GM12878 (cell line): ENCODE measurements at regions not wholly inside any gene's neighbourhood (a gene's known extent, or its start where the extent isn't known, plus 50 kb on each side); places are given as distances from the start of the nearest gene placed in this dataset.

Source experiments
- ATAC-seq: fragments of 200-7000 bp; cut with Tn5 transposase; 3 replicates; pipeline ENCODE4 v1.9.1; 2020; ENCODE audit warnings: mild to moderate bottlenecking, moderate library complexity
- BruUV-seq: library from RNA; stranded (reverse); fragments of 400-500 nt; replicated peaks from 2 replicates; lab custom pipeline; 2021; lab: Mats Ljungman, UMichigan
- CTCF ChIA-PET: fragments of 300-600 bp; sonication (Branson Sonifier 250); formaldehyde crosslinking; extraction: SDS; loops from one replicate; lab custom pipeline; 2021; ENCODE audit warnings: inconsistent platforms; lab: Yijun Ruan, JAX
- POLR2A ChIA-PET: fragments of 350-600 bp; formaldehyde crosslinking; extraction: SDS; loops from one replicate; lab custom pipeline; 2021; ENCODE audit warnings: inconsistent platforms; lab: Charles Lee
- RAD21 ChIA-PET: fragments of 300-600 bp; sonication (Branson Sonifier 250); formaldehyde crosslinking; loops from one replicate; lab custom pipeline; 2023; ENCODE audit warnings: antibody characterized with exemption; ENCODE audit not compliant: unreplicated experiment; lab: Charles Lee
- SMC1A ChIA-PET: fragments of 300-600 bp; sonication (Branson Sonifier 250); formaldehyde crosslinking; loops from one replicate; lab custom pipeline; 2023; ENCODE audit not compliant: unreplicated experiment, uncharacterized antibody; lab: Charles Lee
- DNase-seq: peaks from one replicate; pipeline ENCODE4 v3.0.0-alpha.2; 2011; ENCODE audit warnings: low read depth, low spot score
- FAIRE-seq: peaks from 3 replicates; lab custom pipeline; 2011; peaks lifted over from hg19 to GRCh38; lab: Jason Lieb, UNC
- H2AFZ ChIP-seq: 2 replicates; pipeline ENCODE4 v1.6.0; 2011; ENCODE audit warnings: low read depth, low read length, control low read depth; ENCODE audit not compliant: control insufficient read depth
- H3K27ac ChIP-seq: 2 replicates; pipeline ENCODE4 v1.5.1; 2011; ENCODE audit warnings: control low read depth; ENCODE audit not compliant: control insufficient read depth, insufficient read depth
- H3K27me3 ChIP-seq, 2 experiments: replicated peaks in 1 of 2; 2 replicates each; pipeline versions ENCODE4 v1.6.0 to v1.6.1; 2011; ENCODE audit warnings: low read length in 1 of 2; ENCODE audit not compliant: control insufficient read depth in 2 of 2, insufficient read depth in 2 of 2
- H3K36me3 ChIP-seq, 2 experiments: 2 replicates each; pipeline ENCODE4 v1.5.1; 2011; ENCODE audit warnings: low read length in 1 of 2; ENCODE audit not compliant: control insufficient read depth in 2 of 2, insufficient read depth in 2 of 2
- H3K4me1 ChIP-seq: 2 replicates; pipeline ENCODE4 v1.6.1; 2011; ENCODE audit warnings: mild to moderate bottlenecking, low read length, moderate library complexity, mixed read lengths; ENCODE audit not compliant: control insufficient read depth, insufficient read depth
- H3K4me2 ChIP-seq: 2 replicates; pipeline ENCODE4 v1.6.0; 2011; ENCODE audit warnings: control low read depth; ENCODE audit not compliant: control insufficient read depth, insufficient read depth
- H3K4me3 ChIP-seq: fragments of 200-600 bp; sonication (generic); 2 replicates; pipeline ENCODE4 v1.5.1; 2016
- H3K79me2 ChIP-seq: 2 replicates; pipeline ENCODE4 v1.6.0; 2011; ENCODE audit warnings: low read length; ENCODE audit not compliant: control insufficient read depth, insufficient read depth
- H3K9ac ChIP-seq: 2 replicates; pipeline ENCODE4 v1.8.0; 2011; ENCODE audit warnings: low read length, control low read depth, mixed read lengths; ENCODE audit not compliant: control insufficient read depth, insufficient read depth
- H3K9me3 ChIP-seq: replicated peaks from 3 replicates; pipeline ENCODE4 v1.5.1; 2011; ENCODE audit warnings: mild to moderate bottlenecking, low read length; ENCODE audit not compliant: control insufficient read depth, insufficient read depth
- H4K20me1 ChIP-seq: 2 replicates; pipeline ENCODE4 v1.6.0; 2011; ENCODE audit not compliant: control insufficient read depth, insufficient read depth
- CBFB ChIP-seq: IDR thresholded peaks from 2 replicates; pipeline ENCODE4 v1.6.1; 2016; ENCODE audit warnings: antibody characterized with exemption, low read depth
- FOXM1 ChIP-seq: IDR thresholded peaks from 2 replicates; pipeline ENCODE4 v1.6.1; 2012; ENCODE audit warnings: low read depth, mild to moderate bottlenecking, inconsistent platforms, low read length, moderate library complexity
- MXI1 ChIP-seq: fragments of 150-350 bp; IDR thresholded peaks from 2 replicates; pipeline ENCODE4 v1.6.1; 2011; ENCODE audit warnings: low read depth, mild to moderate bottlenecking, inconsistent platforms, low read length, improper control_type of control experiment
- MYB ChIP-seq: fragments of 150-350 bp; IDR thresholded peaks from 2 replicates; pipeline ENCODE4 v1.6.1; 2014; ENCODE audit warnings: mild to moderate bottlenecking, low read depth, low read length, borderline replicate concordance
- NFIC ChIP-seq: IDR thresholded peaks from 2 replicates; pipeline ENCODE4 v1.6.1; 2012; ENCODE audit warnings: low read depth, mild to moderate bottlenecking, inconsistent platforms, low read length, moderate library complexity
- POU2F2 ChIP-seq: IDR thresholded peaks from 3 replicates; pipeline ENCODE4 v1.6.1; 2011; ENCODE audit warnings: low read depth, mild to moderate bottlenecking, low read length, borderline replicate concordance
- RB1 ChIP-seq: fragments of 450-650 bp; formaldehyde crosslinking; IDR thresholded peaks from 2 replicates; pipeline ENCODE4 v1.6.1; 2017; ENCODE audit warnings: mild to moderate bottlenecking, borderline replicate concordance
- WGBS: methylation state at CpG from one replicate; pipeline ENCODE4 v1.1.6; 2016; ENCODE audit warnings: low lambda C conversion rate; ENCODE audit not compliant: insufficient replicate concordance, insufficient coverage; ENCODE audit errors: missing lambda C conversion rate; 5-methylcytosine and 5-hydroxymethylcytosine counted together
- in situ Hi-C: fragments of 300-500 bp; cut with MboI; formaldehyde crosslinking; loops from 9 replicates; pipeline ENCODE4 v1.14.3; 2018; ENCODE audit warnings: mixed read lengths
- intact Hi-C: fragments of 100-400 bp; cut with micrococcal nuclease; formaldehyde crosslinking; loops from one replicate; pipeline ENCODE4 v1.14.2; 2022; ENCODE audit not compliant: unreplicated experiment
- TF ChIP-seq, protein P1 (sequence below): IDR thresholded peaks from 2 replicates; pipeline ENCODE4 v1.6.1; 2011; ENCODE audit warnings: borderline replicate concordance, low read depth, mild to moderate bottlenecking, moderate library complexity, mixed read lengths, low read length; ENCODE audit not compliant: insufficient read depth; ENCODE audit errors: extremely low read length
- TF ChIP-seq, protein P2 (sequence below): fragments of 450-650 bp; IDR thresholded peaks from 2 replicates; pipeline ENCODE4 v1.6.1; 2014; ENCODE audit warnings: mild to moderate bottlenecking
- TF ChIP-seq, protein P3 (sequence below): fragments of 450-650 bp; IDR thresholded peaks from 2 replicates; pipeline ENCODE4 v1.6.1; 2016; ENCODE audit warnings: mild to moderate bottlenecking, moderate library complexity, borderline replicate concordance

DNA sequence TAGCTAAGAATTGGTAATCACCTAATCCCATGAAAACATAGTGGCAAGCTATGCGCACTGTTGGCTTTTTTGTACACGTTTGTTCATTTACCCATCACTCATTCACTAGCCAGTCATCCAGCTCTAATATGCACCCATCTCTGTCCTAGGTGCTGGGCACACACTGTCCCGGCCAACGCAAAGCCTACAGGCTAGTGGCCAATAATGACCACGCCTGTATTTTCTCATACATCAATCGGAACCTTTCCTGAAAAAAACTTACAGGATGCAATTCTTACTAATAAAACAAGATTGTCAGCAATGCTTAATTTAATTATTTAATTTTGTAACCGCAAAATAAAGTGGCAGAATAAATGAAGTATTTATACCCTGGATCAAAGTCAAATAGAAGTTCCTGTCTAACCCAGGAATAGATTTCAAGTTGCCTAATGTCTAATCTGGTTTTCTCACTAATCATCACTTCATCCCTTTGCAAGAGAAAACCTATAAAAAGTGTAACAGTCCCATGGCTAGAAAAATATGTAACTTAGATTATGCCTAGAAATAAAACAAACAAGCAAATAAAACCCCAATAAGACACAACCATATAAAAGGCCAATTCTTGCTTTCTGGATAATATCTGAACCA, 143.3 kb upstream of the BLID start:
- Histone ChIP-seq H4K20me1 (no peaks in the 10 kb centered on the region), H3K36me3 (no peaks in the 10 kb centered on the region), H3K9ac (no peak overlapping the region), H3K4me3 (no peak overlapping the region), H3K27me3 (no peaks in the 10 kb centered on the region; a peak in 1 of 4 replicates), H3K4me2 (no peak overlapping the region), H3K79me2 (no peaks in the 10 kb centered on the region), H3K4me1 (no peaks in the 10 kb centered on the region), H2AFZ (no peak overlapping the region), H3K9me3 (no peaks in the 10 kb centered on the region), H3K27ac (no peak overlapping the region)
- FAIRE-seq (no peak), DNase-seq (no peak), ATAC-seq (no peak)
- ChIA-PET CTCF (interaction anchor here (0.6 kb wide), 1 partner anchor 273 kb away, joined by 3 read pairs; no protein-coding TSS in a partner anchor), SMC1A (no interaction called here), POLR2A (no interaction called here), RAD21 (no interaction called here)
- in situ Hi-C loops (no loop called here), intact Hi-C loops (no loop called here)
- no peak for TF ChIP-seq MXI1
- TF ChIP-seq, protein P1, sequence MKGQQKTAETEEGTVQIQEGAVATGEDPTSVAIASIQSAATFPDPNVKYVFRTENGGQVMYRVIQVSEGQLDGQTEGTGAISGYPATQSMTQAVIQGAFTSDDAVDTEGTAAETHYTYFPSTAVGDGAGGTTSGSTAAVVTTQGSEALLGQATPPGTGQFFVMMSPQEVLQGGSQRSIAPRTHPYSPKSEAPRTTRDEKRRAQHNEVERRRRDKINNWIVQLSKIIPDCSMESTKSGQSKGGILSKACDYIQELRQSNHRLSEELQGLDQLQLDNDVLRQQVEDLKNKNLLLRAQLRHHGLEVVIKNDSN: no peak
- no TSS peak for BruUV-seq
- 83% methylated on average over 7 of the region's 7 CpGs for WGBS

DNA sequence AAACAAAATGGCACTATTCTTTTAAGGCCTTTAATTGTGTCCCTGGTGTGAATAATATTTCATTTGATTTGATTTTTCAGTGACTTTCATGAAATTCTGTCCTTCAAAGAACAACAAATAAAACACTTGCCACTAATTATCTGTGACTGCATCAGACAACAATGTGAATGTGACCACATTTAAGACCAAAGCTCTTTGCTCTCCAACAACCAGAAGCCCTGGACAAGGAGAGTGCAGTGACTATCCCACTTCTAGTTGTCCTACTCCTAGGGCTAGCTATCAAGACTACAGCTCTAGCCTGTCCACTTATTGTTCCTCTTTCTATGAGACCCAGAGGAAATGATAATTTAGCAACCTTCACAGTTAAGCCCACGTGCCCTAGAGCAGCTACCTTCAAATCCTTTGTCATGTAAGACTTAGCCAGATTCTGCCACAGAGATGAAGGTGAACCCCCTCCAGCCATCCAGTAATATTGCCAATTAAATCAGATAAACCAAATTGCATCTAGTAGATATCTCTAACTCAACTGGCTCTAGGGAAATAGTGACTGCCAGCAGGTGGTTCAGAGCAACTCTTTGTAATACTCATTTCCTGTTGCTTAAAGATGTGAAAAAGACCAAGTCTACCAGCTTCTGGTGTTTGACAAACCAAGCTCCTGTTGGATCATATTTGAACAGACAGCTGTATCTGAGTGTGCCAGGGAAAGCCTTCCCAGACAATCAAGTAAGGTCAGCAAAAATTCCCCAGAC, 142.6 kb upstream of the BLID start:
- DNase-seq (no peak), FAIRE-seq (no peak), ATAC-seq (no peak)
- Histone ChIP-seq H2AFZ (no peak overlapping the region), H3K4me2 (no peak overlapping the region), H3K79me2 (no peaks in the 10 kb centered on the region), H3K36me3 (no peaks in the 10 kb centered on the region), H4K20me1 (no peaks in the 10 kb centered on the region), H3K4me3 (no peak overlapping the region), H3K9ac (no peak overlapping the region), H3K27ac (no peak overlapping the region), H3K9me3 (no peaks in the 10 kb centered on the region), H3K4me1 (no peaks in the 10 kb centered on the region), H3K27me3 (no peaks in the 10 kb centered on the region; a peak in 1 of 4 replicates)
- ChIA-PET POLR2A (no interaction called here), RAD21 (no interaction called here), CTCF (no interaction called here), SMC1A (no interaction called here)
- no TSS peak for BruUV-seq
- WGBS: 0% methylated on average over 1 of the region's 1 CpG
- in situ Hi-C loops (no loop called here), intact Hi-C loops (no loop called here)
- TF ChIP-seq MYB: no peak
- no peak for TF ChIP-seq FOXM1
- no peak for TF ChIP-seq NFIC
- no peak for TF ChIP-seq CBFB
- TF ChIP-seq, protein P2, sequence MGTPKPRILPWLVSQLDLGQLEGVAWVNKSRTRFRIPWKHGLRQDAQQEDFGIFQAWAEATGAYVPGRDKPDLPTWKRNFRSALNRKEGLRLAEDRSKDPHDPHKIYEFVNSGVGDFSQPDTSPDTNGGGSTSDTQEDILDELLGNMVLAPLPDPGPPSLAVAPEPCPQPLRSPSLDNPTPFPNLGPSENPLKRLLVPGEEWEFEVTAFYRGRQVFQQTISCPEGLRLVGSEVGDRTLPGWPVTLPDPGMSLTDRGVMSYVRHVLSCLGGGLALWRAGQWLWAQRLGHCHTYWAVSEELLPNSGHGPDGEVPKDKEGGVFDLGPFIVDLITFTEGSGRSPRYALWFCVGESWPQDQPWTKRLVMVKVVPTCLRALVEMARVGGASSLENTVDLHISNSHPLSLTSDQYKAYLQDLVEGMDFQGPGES: no peak
- TF ChIP-seq RB1: no peak
- TF ChIP-seq, protein P3, sequence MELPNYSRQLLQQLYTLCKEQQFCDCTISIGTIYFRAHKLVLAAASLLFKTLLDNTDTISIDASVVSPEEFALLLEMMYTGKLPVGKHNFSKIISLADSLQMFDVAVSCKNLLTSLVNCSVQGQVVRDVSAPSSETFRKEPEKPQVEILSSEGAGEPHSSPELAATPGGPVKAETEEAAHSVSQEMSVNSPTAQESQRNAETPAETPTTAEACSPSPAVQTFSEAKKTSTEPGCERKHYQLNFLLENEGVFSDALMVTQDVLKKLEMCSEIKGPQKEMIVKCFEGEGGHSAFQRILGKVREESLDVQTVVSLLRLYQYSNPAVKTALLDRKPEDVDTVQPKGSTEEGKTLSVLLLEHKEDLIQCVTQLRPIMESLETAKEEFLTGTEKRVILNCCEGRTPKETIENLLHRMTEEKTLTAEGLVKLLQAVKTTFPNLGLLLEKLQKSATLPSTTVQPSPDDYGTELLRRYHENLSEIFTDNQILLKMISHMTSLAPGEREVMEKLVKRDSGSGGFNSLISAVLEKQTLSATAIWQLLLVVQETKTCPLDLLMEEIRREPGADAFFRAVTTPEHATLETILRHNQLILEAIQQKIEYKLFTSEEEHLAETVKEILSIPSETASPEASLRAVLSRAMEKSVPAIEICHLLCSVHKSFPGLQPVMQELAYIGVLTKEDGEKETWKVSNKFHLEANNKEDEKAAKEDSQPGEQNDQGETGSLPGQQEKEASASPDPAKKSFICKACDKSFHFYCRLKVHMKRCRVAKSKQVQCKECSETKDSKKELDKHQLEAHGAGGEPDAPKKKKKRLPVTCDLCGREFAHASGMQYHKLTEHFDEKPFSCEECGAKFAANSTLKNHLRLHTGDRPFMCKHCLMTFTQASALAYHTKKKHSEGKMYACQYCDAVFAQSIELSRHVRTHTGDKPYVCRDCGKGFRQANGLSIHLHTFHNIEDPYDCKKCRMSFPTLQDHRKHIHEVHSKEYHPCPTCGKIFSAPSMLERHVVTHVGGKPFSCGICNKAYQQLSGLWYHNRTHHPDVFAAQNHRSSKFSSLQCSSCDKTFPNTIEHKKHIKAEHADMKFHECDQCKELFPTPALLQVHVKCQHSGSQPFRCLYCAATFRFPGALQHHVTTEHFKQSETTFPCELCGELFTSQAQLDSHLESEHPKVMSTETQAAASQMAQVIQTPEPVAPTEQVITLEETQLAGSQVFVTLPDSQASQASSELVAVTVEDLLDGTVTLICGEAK: no peak
- no peak for TF ChIP-seq POU2F2
